IMR-90 (cell line): ENCODE measurements at regions not wholly inside any gene's neighbourhood (a gene's known extent, or its start where the extent isn't known, plus 50 kb on each side); places are given as distances from the start of the nearest gene placed in this dataset.

Experiments used
- ATAC-seq: fragments of 200-7000 bp; cut with Tn5 transposase; 2 replicates; pipeline ENCODE4 v1.9.1; 2020; ENCODE audit warnings: low read depth, mild to moderate bottlenecking, moderate library complexity
- BruUV-seq: library from RNA; stranded (reverse); fragments of 400-500 nt; replicated peaks from 2 replicates; lab custom pipeline; 2021; lab: Mats Ljungman, UMichigan
- CTCF ChIA-PET: fragments of 300-600 bp; formaldehyde crosslinking; extraction: SDS; loops from one replicate; lab custom pipeline; 2021; ENCODE audit warnings: antibody characterized with exemption; lab: Yijun Ruan, JAX
- POLR2A ChIA-PET: fragments of 300-600 bp; sonication (Branson Sonifier 250); formaldehyde crosslinking; loops from one replicate; lab custom pipeline; 2022; ENCODE audit warnings: antibody characterized with exemption; ENCODE audit not compliant: unreplicated experiment; lab: Charles Lee
- DNase-seq: peaks from one replicate; pipeline ENCODE4 v3.0.0; 2013
- H2AFZ ChIP-seq: replicated peaks from 2 replicates; pipeline ENCODE3; 2013; ENCODE audit warnings: low read length, mild to moderate bottlenecking; ENCODE audit not compliant: poor library complexity
- H2AK5ac ChIP-seq: 2 replicates; pipeline ENCODE4 v1.6.1; 2013; ENCODE audit warnings: low read depth, low read length, inconsistent platforms
- H2AK9ac ChIP-seq: replicated peaks from 2 replicates; pipeline ENCODE3; 2013; ENCODE audit warnings: mild to moderate bottlenecking, low read depth, low read length, moderate library complexity; ENCODE audit not compliant: poor library complexity
- H2BK120ac ChIP-seq: 2 replicates; pipeline ENCODE4 v1.6.1; 2013; ENCODE audit warnings: low read depth, low read length, inconsistent platforms
- H2BK15ac ChIP-seq: 3 replicates; pipeline ENCODE4 v1.6.1; 2013; ENCODE audit warnings: low read depth, low read length, inconsistent platforms
- H2BK20ac ChIP-seq: 2 replicates; pipeline ENCODE4 v1.6.1; 2013; ENCODE audit warnings: low read depth, mild to moderate bottlenecking, inconsistent platforms, low read length, moderate library complexity
- H2BK5ac ChIP-seq: 2 replicates; pipeline ENCODE4 v1.6.1; 2013; ENCODE audit warnings: mild to moderate bottlenecking, low read depth, low read length, inconsistent platforms; ENCODE audit not compliant: poor library complexity, severe bottlenecking
- H3K14ac ChIP-seq: replicated peaks from 2 replicates; pipeline ENCODE4 v1.6.1; 2013; ENCODE audit warnings: low read depth, low read length, inconsistent platforms
- H3K18ac ChIP-seq: 2 replicates; pipeline ENCODE4 v1.6.1; 2013; ENCODE audit warnings: low read depth, low read length, control low read depth
- H3K23ac ChIP-seq: 2 replicates; pipeline ENCODE4 v1.6.1; 2013; ENCODE audit warnings: low read depth, low read length, inconsistent platforms
- H3K27ac ChIP-seq: 2 replicates; pipeline ENCODE4 v1.5.1; 2013; ENCODE audit warnings: mild to moderate bottlenecking, control low read depth, low read length; ENCODE audit not compliant: insufficient read depth
- H3K27me3 ChIP-seq: 2 replicates; pipeline ENCODE4 v1.6.1; 2013; ENCODE audit warnings: low read length; ENCODE audit not compliant: control insufficient read depth, insufficient read depth
- H3K36me3 ChIP-seq: 2 replicates; pipeline ENCODE4 v1.6.1; 2013; ENCODE audit warnings: low read length, mixed read lengths; ENCODE audit not compliant: control insufficient read depth, insufficient read depth
- H3K4ac ChIP-seq: 2 replicates; pipeline ENCODE4 v1.6.1; 2013; ENCODE audit warnings: low read depth, low read length, inconsistent platforms
- H3K4me1 ChIP-seq: 2 replicates; pipeline ENCODE4 v1.6.1; 2013; ENCODE audit warnings: low read length, mixed read lengths; ENCODE audit not compliant: control insufficient read depth, insufficient read depth
- H3K4me2 ChIP-seq: 2 replicates; pipeline ENCODE4 v1.6.1; 2013; ENCODE audit warnings: low read depth, mild to moderate bottlenecking, control low read depth, low read length, moderate library complexity
- H3K4me3 ChIP-seq: 2 replicates; pipeline ENCODE4 v1.5.1; 2013; ENCODE audit warnings: low read depth, mild to moderate bottlenecking, control low read depth, low read length, moderate library complexity; ENCODE audit not compliant: insufficient read depth
- H3K56ac ChIP-seq: 2 replicates; pipeline ENCODE4 v1.6.1; 2013; ENCODE audit warnings: low read length, inconsistent platforms; ENCODE audit not compliant: insufficient read depth; ENCODE audit errors: extremely low read depth
- H3K79me1 ChIP-seq, 2 experiments: 2 replicates each; pipeline ENCODE4 v1.6.1; 2013; ENCODE audit warnings: low read length in 2 of 2, inconsistent platforms in 1 of 2, low read depth in 1 of 2
- H3K9ac ChIP-seq: 2 replicates; pipeline ENCODE4 v1.6.1; 2013; ENCODE audit warnings: low read depth, low read length, control low read depth
- H3K9me1 ChIP-seq: 2 replicates; pipeline ENCODE4 v1.6.1; 2013; ENCODE audit warnings: low read length, inconsistent platforms; ENCODE audit not compliant: insufficient read depth
- H3K9me3 ChIP-seq: 2 replicates; pipeline ENCODE4 v1.6.1; 2013; ENCODE audit warnings: low read length; ENCODE audit not compliant: control insufficient read depth, insufficient read depth
- H4K20me1 ChIP-seq: 2 replicates; pipeline ENCODE4 v1.6.1; 2013; ENCODE audit warnings: low read length, inconsistent platforms; ENCODE audit not compliant: insufficient read depth
- H4K5ac ChIP-seq: 2 replicates; pipeline ENCODE4 v1.6.1; 2013; ENCODE audit warnings: mild to moderate bottlenecking, low read depth, low read length, control low read depth
- H4K8ac ChIP-seq, 2 experiments: 2 replicates each; pipeline ENCODE4 v1.6.1; 2013; ENCODE audit warnings: low read depth in 2 of 2, low read length in 2 of 2, control low read depth in 1 of 2, inconsistent platforms in 1 of 2
- H4K91ac ChIP-seq: 2 replicates; pipeline ENCODE4 v1.6.1; 2013; ENCODE audit warnings: low read depth, low read length, inconsistent platforms; ENCODE audit not compliant: insufficient read depth
- BHLHE40 ChIP-seq: fragments of 150-350 bp; IDR thresholded peaks from 2 replicates; pipeline ENCODE4 v1.6.1; 2016; ENCODE audit warnings: mild to moderate bottlenecking, low read depth, low read length
- POLR2A ChIP-seq: IDR thresholded peaks from 2 replicates; pipeline ENCODE4 v1.6.1; 2012; ENCODE audit warnings: mild to moderate bottlenecking, low read depth, low read length
- RCOR1 ChIP-seq: IDR thresholded peaks from 2 replicates; pipeline ENCODE4 v1.6.1; 2012; ENCODE audit warnings: mild to moderate bottlenecking, low read length, improper control_type of control experiment; ENCODE audit not compliant: insufficient replicate concordance
- WGBS, 2 experiments: methylation state at CpG; one replicate each; pipeline versions ENCODE4 v1.1.5 to v1.1.7; 2013; ENCODE audit warnings: missing lambda C conversion rate in 2 of 2; ENCODE audit not compliant: insufficient read length in 1 of 2; ENCODE audit errors: extremely low coverage in 2 of 2; 5-methylcytosine and 5-hydroxymethylcytosine counted together
- dilution Hi-C: fragments of 300-500 bp; cut with HindIII; formaldehyde crosslinking; loops from one replicate; pipeline ENCODE4 v1.14.3; 2018; ENCODE audit warnings: low sequenced_read_pairs; ENCODE audit not compliant: unreplicated experiment
- in situ Hi-C: fragments of 300-500 bp; cut with MboI; formaldehyde crosslinking; loops from 3 replicates; pipeline ENCODE4 v1.14.3; 2019; ENCODE audit warnings: low sequenced_read_pairs, inconsistent platforms, mixed read lengths
- intact Hi-C: fragments of 100-400 bp; cut with micrococcal nuclease; formaldehyde crosslinking; loops from 2 replicates; pipeline ENCODE4 v1.10.0; 2022

DNA sequence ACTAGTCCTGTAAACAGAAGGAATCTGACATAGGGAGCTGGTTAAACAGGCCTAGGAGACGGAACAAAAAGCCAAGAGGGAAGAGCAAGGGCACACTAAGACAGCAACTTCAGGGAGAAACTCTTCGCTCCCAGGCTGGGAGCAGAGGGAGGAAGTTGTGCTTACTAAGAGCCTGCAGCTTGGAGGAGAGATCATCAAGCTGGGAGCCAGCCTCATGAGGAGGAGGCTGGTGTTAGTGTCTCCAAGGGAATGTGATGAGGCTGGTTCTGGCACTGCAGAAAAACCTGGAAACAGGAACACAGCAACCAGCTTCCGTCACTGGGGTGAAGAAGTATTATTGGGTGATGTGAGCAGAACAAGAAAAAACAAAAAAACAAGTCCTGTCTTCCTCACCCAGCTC lies 1027.3 kb downstream of the UQCRFS1 start:
- BruUV-seq = no TSS peak
- H2AK9ac ChIP-seq = no peak overlapping the region
- H3K27ac ChIP-seq = no peak overlapping the region
- TF ChIP-seq BHLHE40 (no peak), RCOR1 (no peak), POLR2A (no peak)
- no peak overlapping the region for H2AK5ac ChIP-seq
- H3K4ac ChIP-seq = no peak overlapping the region
- H3K14ac ChIP-seq = no peak overlapping the region
- H4K20me1 ChIP-seq = no peaks in the 10 kb centered on the region
- H2BK15ac ChIP-seq = no peak overlapping the region
- CTCF ChIA-PET = no interaction called here
- no peak for ATAC-seq
- peaks cover 29% of the 10 kb centered on the region for H3K9me3 ChIP-seq
- H3K56ac ChIP-seq = no peak overlapping the region
- no peaks in the 10 kb centered on the region for H3K36me3 ChIP-seq
- H2AFZ ChIP-seq = no peak overlapping the region
- no peaks in the 10 kb centered on the region for H3K9me1 ChIP-seq
- H2BK20ac ChIP-seq = no peak overlapping the region
- no peak overlapping the region for H4K5ac ChIP-seq
- no peak overlapping the region for H2BK120ac ChIP-seq
- intact Hi-C loops = no loop called here
- no peaks in the 10 kb centered on the region for H3K4me1 ChIP-seq
- no CpG with 5 or more reads among the region's 3 CpGs for WGBS, 2 experiments
- no peak for DNase-seq
- no peak overlapping the region for H3K18ac ChIP-seq
- no peak overlapping the region for H3K4me3 ChIP-seq
- H2BK5ac ChIP-seq = no peak overlapping the region
- H3K9ac ChIP-seq = no peak overlapping the region
- no peak overlapping the region for H4K8ac ChIP-seq
- H3K79me1 ChIP-seq = no peaks in the 10 kb centered on the region
- H4K91ac ChIP-seq = no peak overlapping the region
- in situ Hi-C loops = no loop called here
- H3K23ac ChIP-seq = no peak overlapping the region
- POLR2A ChIA-PET = no interaction called here
- H3K27me3 ChIP-seq = no peaks in the 10 kb centered on the region
- dilution Hi-C loops = no loop called here
- H3K4me2 ChIP-seq = no peak overlapping the region
